Neural progenitor cell (in vitro differentiated cells): ENCODE measurements at regions not wholly inside any gene's neighbourhood (a gene's known extent, or its start where the extent isn't known, plus 50 kb on each side); places are given as distances from the start of the nearest gene placed in this dataset.

Experiments
- DNase-seq: peaks from one replicate; pipeline ENCODE4 v3.0.0-alpha.2; 2016; ENCODE audit warnings: low spot score
- H2AFZ ChIP-seq: fragments of 200-600 bp; sonication (generic); replicated peaks from 2 replicates; pipeline ENCODE4 v1.6.1; 2016; ENCODE audit warnings: antibody characterized with exemption
- H3F3A ChIP-seq: fragments of 200-600 bp; sonication (generic); 2 replicates; pipeline ENCODE4 v1.6.1; 2016; ENCODE audit warnings: antibody characterized with exemption, low read depth
- H3K27ac ChIP-seq: fragments of 200-600 bp; sonication (generic); 2 replicates; pipeline ENCODE4 v1.5.1; 2016; ENCODE audit warnings: mild to moderate bottlenecking
- H3K27me3 ChIP-seq: fragments of 200-600 bp; sonication (generic); 2 replicates; pipeline ENCODE4 v1.6.1; 2016; ENCODE audit warnings: mild to moderate bottlenecking, moderate library complexity
- H3K36me3 ChIP-seq: fragments of 200-600 bp; sonication (generic); 2 replicates; pipeline ENCODE4 v1.5.1; 2016
- H3K4me1 ChIP-seq: fragments of 200-600 bp; sonication (generic); 2 replicates; pipeline ENCODE4 v1.6.1; 2016; ENCODE audit warnings: mixed run types
- H3K4me2 ChIP-seq: fragments of 200-600 bp; sonication (generic); 2 replicates; pipeline ENCODE4 v1.6.1; 2016
- H3K4me3 ChIP-seq: fragments of 200-600 bp; sonication (generic); 2 replicates; pipeline ENCODE4 v1.5.1; 2016
- H3K79me2 ChIP-seq: fragments of 200-600 bp; sonication (generic); 2 replicates; pipeline ENCODE4 v1.6.1; 2016; ENCODE audit warnings: low read depth
- H3K9ac ChIP-seq: fragments of 200-600 bp; sonication (generic); 2 replicates; pipeline ENCODE4 v1.6.1; 2016
- H3K9me3 ChIP-seq: fragments of 200-600 bp; sonication (generic); 2 replicates; pipeline ENCODE4 v1.5.1; 2016; ENCODE audit warnings: low read depth
- H4K20me1 ChIP-seq: fragments of 200-600 bp; sonication (generic); 2 replicates; pipeline ENCODE4 v1.6.1; 2016; ENCODE audit warnings: low read depth
- H3K27ac Mint-ChIP-seq: 3 replicates; pipeline ENCODE4 v1.8.0; 2021; ENCODE audit warnings: mixed read lengths
- H3K27me3 Mint-ChIP-seq: 2 replicates; pipeline ENCODE4 v1.8.0; 2022; ENCODE audit warnings: low read depth, mild to moderate bottlenecking, inconsistent platforms, moderate library complexity, mixed read lengths; ENCODE audit not compliant: insufficient read depth
- H3K36me3 Mint-ChIP-seq: 3 replicates; pipeline ENCODE4 v1.8.0; 2021; ENCODE audit warnings: mixed read lengths
- H3K4me1 Mint-ChIP-seq: 3 replicates; pipeline ENCODE4 v1.8.0; 2021; ENCODE audit warnings: mixed read lengths
- H3K4me3 Mint-ChIP-seq: 3 replicates; pipeline ENCODE4 v1.8.0; 2021; ENCODE audit warnings: mild to moderate bottlenecking, moderate library complexity, mixed read lengths
- H3K9me3 Mint-ChIP-seq: 3 replicates; pipeline ENCODE4 v1.8.0; 2020; ENCODE audit warnings: mixed read lengths
- EZH2 ChIP-seq: fragments of 200-600 bp; sonication (generic); IDR thresholded peaks from 2 replicates; pipeline ENCODE4 v1.6.1; 2017; ENCODE audit warnings: antibody characterized with exemption, mild to moderate bottlenecking, moderate library complexity
- EZH2phosphoT487 ChIP-seq: fragments of 200-600 bp; sonication (generic); IDR thresholded peaks from 2 replicates; pipeline ENCODE4 v1.6.1; 2017; ENCODE audit warnings: antibody characterized with exemption
- TF ChIP-seq, protein P1 (sequence below): fragments of 200-600 bp; sonication (generic); IDR thresholded peaks from 2 replicates; pipeline ENCODE4 v1.5.1; 2017; ENCODE audit warnings: antibody characterized with exemption, mild to moderate bottlenecking

DNA sequence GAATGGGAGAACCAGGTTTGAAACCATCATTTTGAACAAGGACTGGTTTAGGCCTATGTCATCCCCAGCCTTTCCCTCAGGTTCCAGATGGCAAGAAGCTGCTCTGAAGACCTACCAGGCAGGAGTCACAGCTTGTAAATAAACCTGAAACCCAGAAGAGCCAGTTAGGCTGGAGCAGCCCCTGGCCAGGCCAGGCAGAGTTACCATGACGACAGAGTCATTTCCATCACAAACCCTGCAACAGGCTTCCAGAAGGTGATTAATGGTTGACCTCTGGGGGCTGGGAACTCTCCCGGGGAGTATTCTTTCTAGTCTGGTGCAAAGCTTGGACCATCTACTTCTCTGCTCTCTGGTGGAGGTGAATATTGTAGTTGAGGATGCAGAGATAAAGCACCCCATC is 164.1 kb upstream of the NCAM1 start:
- peak overlapping the region; percentile 96 for H3K27ac Mint-ChIP-seq
- peaks cover 14% of the 10 kb centered on the region for H3F3A ChIP-seq
- H3K9ac ChIP-seq: no peak overlapping the region
- peaks cover 7% of the 10 kb centered on the region for H3K27me3 Mint-ChIP-seq
- H3K27me3 ChIP-seq: no peaks in the 10 kb centered on the region
- H3K4me2 ChIP-seq: peak overlapping the region; percentile 30
- no peak overlapping the region for H3K27ac ChIP-seq
- H3K36me3 Mint-ChIP-seq: no peaks in the 10 kb centered on the region
- peaks cover 48% of the 10 kb centered on the region for H3K4me1 Mint-ChIP-seq
- no peak overlapping the region for H2AFZ ChIP-seq
- TF ChIP-seq EZH2: no peak
- TF ChIP-seq, protein P1, sequence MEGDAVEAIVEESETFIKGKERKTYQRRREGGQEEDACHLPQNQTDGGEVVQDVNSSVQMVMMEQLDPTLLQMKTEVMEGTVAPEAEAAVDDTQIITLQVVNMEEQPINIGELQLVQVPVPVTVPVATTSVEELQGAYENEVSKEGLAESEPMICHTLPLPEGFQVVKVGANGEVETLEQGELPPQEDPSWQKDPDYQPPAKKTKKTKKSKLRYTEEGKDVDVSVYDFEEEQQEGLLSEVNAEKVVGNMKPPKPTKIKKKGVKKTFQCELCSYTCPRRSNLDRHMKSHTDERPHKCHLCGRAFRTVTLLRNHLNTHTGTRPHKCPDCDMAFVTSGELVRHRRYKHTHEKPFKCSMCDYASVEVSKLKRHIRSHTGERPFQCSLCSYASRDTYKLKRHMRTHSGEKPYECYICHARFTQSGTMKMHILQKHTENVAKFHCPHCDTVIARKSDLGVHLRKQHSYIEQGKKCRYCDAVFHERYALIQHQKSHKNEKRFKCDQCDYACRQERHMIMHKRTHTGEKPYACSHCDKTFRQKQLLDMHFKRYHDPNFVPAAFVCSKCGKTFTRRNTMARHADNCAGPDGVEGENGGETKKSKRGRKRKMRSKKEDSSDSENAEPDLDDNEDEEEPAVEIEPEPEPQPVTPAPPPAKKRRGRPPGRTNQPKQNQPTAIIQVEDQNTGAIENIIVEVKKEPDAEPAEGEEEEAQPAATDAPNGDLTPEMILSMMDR: no peak
- TF ChIP-seq EZH2phosphoT487: no peak
- no peak overlapping the region for H3K4me3 ChIP-seq
- H4K20me1 ChIP-seq: no peaks in the 10 kb centered on the region
- no peaks in the 10 kb centered on the region for H3K9me3 Mint-ChIP-seq
- H3K4me1 ChIP-seq: peaks cover 28% of the 10 kb centered on the region
- no peaks in the 10 kb centered on the region for H3K9me3 ChIP-seq
- no peak overlapping the region for H3K4me3 Mint-ChIP-seq
- no peaks in the 10 kb centered on the region for H3K36me3 ChIP-seq
- H3K79me2 ChIP-seq: no peaks in the 10 kb centered on the region
- DNase-seq: peak; percentile 59

DNA sequence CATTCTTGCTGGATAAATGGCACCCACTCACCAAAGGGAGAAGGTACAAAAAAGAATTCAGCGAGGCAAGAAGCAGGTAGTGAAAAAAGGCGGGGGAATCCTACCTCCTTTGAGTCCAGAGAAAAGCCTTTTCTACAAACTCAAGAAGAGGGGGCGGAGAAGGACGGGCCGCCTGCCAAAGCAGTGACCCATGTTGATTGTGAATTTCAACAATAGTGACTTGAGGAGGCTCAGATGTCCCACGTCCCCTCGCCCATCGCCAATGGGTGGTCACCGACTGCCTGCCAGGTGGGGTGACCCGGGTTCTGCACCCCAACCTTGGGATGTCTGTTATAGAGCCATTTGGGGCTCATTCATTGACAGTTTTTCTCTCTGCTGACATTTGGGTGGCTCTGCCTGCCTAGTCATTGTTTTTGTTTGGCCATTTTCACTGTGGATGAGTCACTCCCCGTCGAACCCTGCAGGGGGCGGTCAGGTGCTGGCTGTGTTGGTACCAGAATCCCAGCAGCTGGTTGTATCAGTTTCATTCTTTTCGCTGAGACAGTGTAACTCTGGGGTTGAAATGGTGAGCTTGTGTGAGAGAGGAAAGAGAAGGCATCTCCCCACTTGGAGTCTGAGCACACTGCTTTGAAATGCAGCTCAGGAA is 163.4 kb upstream of the NCAM1 start:
- Mint-ChIP-seq H3K9me3 (no peaks in the 10 kb centered on the region), H3K36me3 (no peaks in the 10 kb centered on the region), H3K4me3 (peak overlapping the region; percentile 35), H3K27me3 (peaks cover 6% of the 10 kb centered on the region), H3K4me1 (peaks cover 48% of the 10 kb centered on the region), H3K27ac (peak overlapping the region; percentile 94)
- no peak overlapping the region for H3K27ac ChIP-seq
- H3K9ac ChIP-seq: no peak overlapping the region
- H3K36me3 ChIP-seq: no peaks in the 10 kb centered on the region
- no peak overlapping the region for H2AFZ ChIP-seq
- H3K9me3 ChIP-seq: no peaks in the 10 kb centered on the region
- H4K20me1 ChIP-seq: no peaks in the 10 kb centered on the region
- no peaks in the 10 kb centered on the region for H3K79me2 ChIP-seq
- H3F3A ChIP-seq: peaks cover 14% of the 10 kb centered on the region
- peaks cover 28% of the 10 kb centered on the region for H3K4me1 ChIP-seq
- H3K27me3 ChIP-seq: no peaks in the 10 kb centered on the region
- H3K4me2 ChIP-seq: peak overlapping the region; percentile 30
- TF ChIP-seq, protein P1: peak; percentile 63
- no peak for TF ChIP-seq EZH2
- H3K4me3 ChIP-seq: no peak overlapping the region
- DNase-seq: peak; percentile 58

DNA sequence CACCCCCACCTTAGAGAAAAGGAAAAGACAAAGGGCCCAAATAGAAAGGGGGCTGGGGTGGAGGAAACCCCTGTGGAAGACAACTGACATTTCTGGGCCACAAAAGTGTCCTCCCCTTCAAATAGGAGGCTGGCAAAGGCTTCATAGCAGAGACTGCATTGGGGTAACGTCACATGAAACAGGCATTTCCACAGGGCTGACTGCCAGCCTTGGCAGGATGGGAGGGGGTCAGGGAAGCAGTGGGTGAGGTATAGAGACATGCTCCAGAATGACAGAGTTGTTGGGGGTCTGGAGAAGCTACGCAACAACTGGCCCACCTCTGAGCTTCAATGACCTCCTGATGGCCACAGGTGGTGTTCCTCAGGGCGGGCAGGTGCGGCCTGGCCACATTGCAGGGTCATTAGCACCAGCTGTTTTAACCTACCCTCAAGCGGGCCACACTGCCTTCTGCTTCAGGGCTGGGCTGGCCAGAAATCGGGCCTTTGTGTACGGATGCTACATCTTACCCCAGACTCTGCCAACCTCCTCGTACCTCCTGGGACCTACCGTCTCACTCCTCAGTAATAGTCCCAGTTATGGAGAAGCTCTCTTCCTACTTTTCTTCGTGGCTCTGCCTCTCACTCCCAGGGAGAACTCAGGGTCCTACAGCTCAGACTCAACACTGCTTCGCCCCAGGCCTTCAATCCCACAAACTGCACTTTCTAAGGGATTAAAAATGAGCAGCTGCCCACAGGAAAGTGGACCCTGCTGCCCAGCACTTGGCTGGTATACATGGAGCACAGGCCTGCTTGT is 160.0 kb upstream of the NCAM1 start:
- H3K9me3 Mint-ChIP-seq: peaks cover 3% of the 10 kb centered on the region
- H4K20me1 ChIP-seq: no peaks in the 10 kb centered on the region
- no peaks in the 10 kb centered on the region for H3K36me3 Mint-ChIP-seq
- no peak overlapping the region for H3K27ac ChIP-seq
- TF ChIP-seq EZH2phosphoT487 (no peak), EZH2 (no peak)
- TF ChIP-seq, protein P1: no peak
- no peak overlapping the region for H3K4me3 ChIP-seq
- peaks cover 47% of the 10 kb centered on the region for H3K4me1 Mint-ChIP-seq
- no peak overlapping the region for H3K9ac ChIP-seq
- peak overlapping the region; percentile 88 for H3K27ac Mint-ChIP-seq
- no peak for DNase-seq
- H3K4me1 ChIP-seq: peaks cover 28% of the 10 kb centered on the region
- peaks cover 6% of the 10 kb centered on the region for H3K27me3 Mint-ChIP-seq
- H2AFZ ChIP-seq: no peak overlapping the region
- H3K4me3 Mint-ChIP-seq: no peak overlapping the region
- H3F3A ChIP-seq: peaks cover 14% of the 10 kb centered on the region
- no peaks in the 10 kb centered on the region for H3K36me3 ChIP-seq
- no peaks in the 10 kb centered on the region for H3K27me3 ChIP-seq
- no peaks in the 10 kb centered on the region for H3K9me3 ChIP-seq
- H3K79me2 ChIP-seq: no peaks in the 10 kb centered on the region
- H3K4me2 ChIP-seq: no peak overlapping the region
